ENCODE measurements at regions not wholly inside any gene's neighbourhood (a gene's known extent, or its start where the extent isn't known, plus 50 kb on each side); places are given as distances from the start of the nearest gene placed in this dataset.

GRCh38 chr2:85959826-85960225 is 71.0 kb upstream of the ST3GAL5 start (continued):
- TF ChIP-seq ERG (CRISPR knock-in tag; IDR thresholded peaks at IDR 0.05), result no peak
- TF ChIP-seq AFF4 (CRISPR knock-in tag; IDR thresholded peaks at IDR 0.05; ENCODE audit: borderline replicate concordance), result no peak
- TF ChIP-seq CREB1 (CRISPR knock-in tag; IDR thresholded peaks at IDR 0.05), result no peak
- no peak for TF ChIP-seq ZNF396 (CRISPR knock-in tag; IDR thresholded peaks at IDR 0.05; ENCODE audit: borderline replicate concordance)
- no peak for TF ChIP-seq CREM (CRISPR knock-in tag; IDR thresholded peaks at IDR 0.05)
- TF ChIP-seq ATF2 (CRISPR knock-in tag; IDR thresholded peaks at IDR 0.05; ENCODE audit: borderline replicate concordance, low read depth), result no peak

- CTCF ChIA-PET, result interaction anchor here (0.6 kb wide), 1 partner anchor 1445 kb away, joined by 3 read pairs; no protein-coding TSS in a partner anchor
- POLR2A ChIA-PET, result no interaction called here
- Mint-ChIP-seq H3K4me1 (peaks cover 25% of the 10 kb centered on the region), H3K36me3 (peaks cover 15% of the 10 kb centered on the region), H3K27ac (no peak overlapping the region), H3K4me3 (no peak overlapping the region), H3K27me3 (ENCODE audit: low read depth) (peaks cover 3% of the 10 kb centered on the region; the same call in 1 of the 2 replicates), H3K9me3 (peaks cover 17% of the 10 kb centered on the region)
- ATAC-seq (no peak), DNase-seq (ENCODE audit: low spot score) (no peak)
- no peak for TF ChIP-seq GABPB1 (CRISPR knock-in tag; IDR thresholded peaks at IDR 0.05)
- TF ChIP-seq RELA (CRISPR knock-in tag; IDR thresholded peaks at IDR 0.05; ENCODE audit: borderline replicate concordance), result no peak
- no peak for TF ChIP-seq SOX15 (CRISPR knock-in tag; IDR thresholded peaks at IDR 0.05)
- no peak for TF ChIP-seq AFF4 (CRISPR knock-in tag; IDR thresholded peaks at IDR 0.05; ENCODE audit: borderline replicate concordance)
- no peak for TF ChIP-seq PRDM15 (CRISPR knock-in tag; IDR thresholded peaks at IDR 0.05)
- no peak for TF ChIP-seq SMAD3 (CRISPR knock-in tag; IDR thresholded peaks at IDR 0.05; ENCODE audit: borderline replicate concordance)
- no peak for TF ChIP-seq USF1 (CRISPR knock-in tag; IDR thresholded peaks at IDR 0.05)
- no peak for TF ChIP-seq CBFB (CRISPR knock-in tag; IDR thresholded peaks at IDR 0.05; ENCODE audit: low read depth)
- TF ChIP-seq NR1H2 (CRISPR knock-in tag; IDR thresholded peaks at IDR 0.05), result no peak
- TF ChIP-seq E2F1 (CRISPR knock-in tag; IDR thresholded peaks at IDR 0.05), result no peak
- no peak for TF ChIP-seq ZNF317 (CRISPR knock-in tag; IDR thresholded peaks at IDR 0.05; ENCODE audit: borderline replicate concordance, low read depth)
- TF ChIP-seq ZSCAN18 (CRISPR knock-in tag; IDR thresholded peaks at IDR 0.05), result no peak
Measured at GRCh38 chr2:85959185-85959584, 70.4 kb upstream of the ST3GAL5 start.
